NCI-H748 treated with DMSO at 0.1 percent for 48 hours (cell line): ENCODE measurements at regions not wholly inside any gene's neighbourhood (a gene's known extent, or its start where the extent isn't known, plus 50 kb on each side); places are given as distances from the start of the nearest gene placed in this dataset.
"Not testable (repeated sequence)": the region's sequence is repeated elsewhere in the genome, so short reads cannot be mapped to it uniquely, and the experiment has no call there.

Source experiments
- DNase-seq: peaks from one replicate; lab custom pipeline; 2025; lab: John Stamatoyannopoulos, UW

DNA sequence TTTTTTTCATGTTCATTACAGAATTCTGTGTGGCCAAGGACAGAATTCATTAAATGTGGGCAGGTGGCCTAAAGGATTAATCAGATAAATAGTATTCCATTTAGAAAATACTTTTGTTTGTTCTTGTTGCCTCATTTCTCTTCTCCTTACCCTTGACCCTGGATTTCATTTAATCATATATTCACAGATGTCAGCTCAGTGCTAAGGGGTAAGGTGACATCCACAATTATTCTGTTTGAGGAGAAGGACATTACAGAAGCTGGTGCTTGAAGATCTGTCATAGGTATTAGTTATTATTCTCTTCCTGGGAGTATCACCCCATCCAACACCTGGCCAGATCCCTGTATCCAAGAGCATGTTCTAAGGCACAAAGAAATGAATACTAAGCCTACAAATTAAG is 961.1 kb downstream of the XPNPEP1 start:
- no peak for DNase-seq

DNA sequence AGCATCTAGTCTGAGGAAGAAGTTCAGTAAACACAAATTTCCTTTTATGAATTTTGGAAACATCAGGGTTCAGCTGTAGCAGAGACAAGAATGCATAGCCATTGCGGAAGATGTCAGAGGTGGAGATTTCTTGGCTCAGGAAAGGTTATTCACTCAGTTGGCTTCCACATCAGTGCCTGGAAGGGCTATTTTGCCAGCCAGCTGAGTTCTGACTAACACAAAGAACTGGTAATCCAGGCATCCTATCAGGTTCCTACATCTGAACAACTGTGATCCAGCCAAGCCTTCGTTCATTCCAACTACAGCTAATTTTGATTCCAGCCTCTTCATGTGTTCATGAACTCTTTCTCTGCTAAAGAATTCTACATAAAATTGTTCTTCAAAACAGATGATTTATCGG is 965.6 kb downstream of the XPNPEP1 start:
- DNase-seq: no peak

DNA sequence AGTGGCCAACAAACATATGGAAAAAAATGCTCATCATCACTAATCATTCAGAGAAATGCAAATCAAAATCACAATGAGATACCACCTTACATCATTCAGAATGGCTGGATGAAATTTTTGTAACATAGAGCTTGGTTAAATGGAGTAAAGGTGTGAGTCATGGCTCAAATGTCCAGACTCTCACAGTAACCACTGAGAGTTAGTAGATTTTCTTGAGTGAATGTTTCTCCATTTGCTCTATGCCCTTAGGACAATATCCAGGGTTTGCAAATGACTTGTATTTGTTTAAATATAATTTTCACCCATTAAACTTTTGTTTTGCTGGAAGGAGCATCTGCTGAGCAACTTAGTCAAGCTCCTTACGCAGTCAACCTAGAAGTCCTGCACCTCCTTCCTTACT is 967.2 kb downstream of the XPNPEP1 start:
- DNase-seq: no peak

DNA sequence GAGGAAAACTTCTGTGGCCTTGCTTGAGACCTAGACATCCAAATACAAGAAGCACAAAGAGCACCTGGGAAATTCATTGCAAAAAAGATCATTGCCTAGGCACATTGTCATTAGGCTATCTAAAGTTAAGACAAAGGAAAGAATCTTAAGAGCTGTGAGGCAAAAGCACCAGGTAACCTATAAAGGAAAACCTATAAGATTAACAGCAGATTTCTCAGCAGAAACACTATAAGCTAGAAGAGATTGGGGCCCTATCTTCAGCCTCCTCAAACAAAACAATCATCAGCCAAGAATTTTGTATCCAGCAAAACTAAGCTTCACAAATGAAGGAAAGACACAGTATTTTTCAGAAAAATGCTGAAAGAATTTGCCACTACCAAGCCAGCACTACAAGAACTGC is 1003.3 kb downstream of the XPNPEP1 start:
- not testable (repeated sequence) for DNase-seq

- DNase-seq: no peak
These were observed 1010.0 kb downstream of the XPNPEP1 start for GRCh38 chr10:108913300-108913699.

- DNase-seq: no peak
These were observed 1011.3 kb downstream of the XPNPEP1 start for GRCh38 chr10:108911814-108912541.

GRCh38 chr10:108908096-108908495 is 1015.2 kb downstream of the XPNPEP1 start:
- no peak for DNase-seq

GRCh38 chr10:108905821-108906220 is 1017.5 kb downstream of the XPNPEP1 start:
- DNase-seq: no peak

- DNase-seq: no peak
These were observed 1018.1 kb downstream of the XPNPEP1 start for GRCh38 chr10:108905171-108905570.

DNA sequence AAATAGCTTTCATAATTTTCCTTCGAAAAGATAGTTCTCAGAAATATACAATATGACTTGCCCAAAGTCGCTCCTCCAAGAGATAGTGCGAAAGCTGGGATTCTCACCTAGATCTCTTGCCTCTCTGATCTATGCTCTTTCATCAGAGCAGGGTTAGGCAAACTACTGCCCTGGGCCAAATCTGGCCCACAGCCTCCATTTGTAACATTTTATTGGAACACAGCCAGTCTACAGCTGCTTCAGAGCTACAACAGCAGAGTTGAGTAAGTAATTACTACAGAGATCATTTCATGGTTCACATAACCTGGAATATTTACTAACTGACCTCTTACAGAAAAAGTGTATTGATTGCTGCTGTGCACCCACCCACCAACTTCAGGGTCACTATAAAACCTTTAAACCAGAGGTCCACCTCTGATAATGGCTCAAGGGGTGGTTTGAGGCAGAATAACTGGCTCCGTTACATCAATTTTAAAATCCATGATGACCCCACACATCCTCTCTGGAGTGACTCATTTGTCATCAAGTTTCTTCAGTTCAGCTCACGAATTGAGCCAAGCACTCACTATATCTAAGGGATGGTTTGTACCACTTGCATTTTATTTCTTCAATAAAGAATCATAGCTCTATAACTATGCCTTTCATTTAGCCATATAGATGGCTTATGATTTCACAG is 1019.0 kb downstream of the XPNPEP1 start:
- no peak for DNase-seq

- DNase-seq: no peak
These were observed 1020.6 kb downstream of the XPNPEP1 start for GRCh38 chr10:108902619-108903285.

DNA sequence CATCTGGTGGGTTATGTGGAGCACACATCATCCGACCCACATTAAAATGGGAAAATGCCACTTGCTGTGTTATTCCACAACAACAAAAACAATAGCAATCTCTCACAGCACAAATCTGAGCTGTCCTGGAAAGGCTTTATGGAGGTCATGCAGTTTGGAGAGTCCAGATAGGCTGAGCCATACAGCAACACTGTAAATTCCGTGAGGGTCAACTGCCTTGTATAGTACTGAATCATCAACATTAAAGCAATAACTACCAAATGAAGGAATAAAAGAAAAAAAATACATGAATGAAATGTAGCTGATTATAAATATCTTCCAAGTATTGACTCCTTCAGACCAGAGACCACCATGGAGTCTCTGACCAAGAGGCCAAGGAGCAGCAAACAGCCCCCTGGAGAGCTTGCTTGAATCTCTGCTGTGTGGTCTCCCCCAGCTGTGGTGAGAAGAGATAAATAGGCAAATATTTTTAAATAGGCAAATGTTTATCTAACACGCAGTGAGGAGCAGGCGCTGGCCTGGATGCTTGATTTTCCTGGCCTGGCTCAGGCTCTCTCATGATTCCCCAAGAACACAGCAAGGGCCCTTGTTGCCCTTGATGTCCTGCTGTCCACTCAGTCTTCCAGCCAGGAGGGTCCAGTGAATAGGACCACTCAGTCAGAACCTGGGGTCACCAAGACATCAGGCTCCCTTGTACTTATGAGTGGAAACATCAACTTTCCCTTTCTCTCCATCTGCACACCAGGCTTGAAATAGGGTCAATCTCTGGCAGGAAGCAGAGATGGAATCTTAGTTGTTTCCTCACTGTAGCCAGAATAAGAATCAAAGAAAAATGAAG is 1021.3 kb downstream of the XPNPEP1 start:
- no peak for DNase-seq

- no peak for DNase-seq
These were observed 1023.6 kb downstream of the XPNPEP1 start for GRCh38 chr10:108899670-108900069.

DNA sequence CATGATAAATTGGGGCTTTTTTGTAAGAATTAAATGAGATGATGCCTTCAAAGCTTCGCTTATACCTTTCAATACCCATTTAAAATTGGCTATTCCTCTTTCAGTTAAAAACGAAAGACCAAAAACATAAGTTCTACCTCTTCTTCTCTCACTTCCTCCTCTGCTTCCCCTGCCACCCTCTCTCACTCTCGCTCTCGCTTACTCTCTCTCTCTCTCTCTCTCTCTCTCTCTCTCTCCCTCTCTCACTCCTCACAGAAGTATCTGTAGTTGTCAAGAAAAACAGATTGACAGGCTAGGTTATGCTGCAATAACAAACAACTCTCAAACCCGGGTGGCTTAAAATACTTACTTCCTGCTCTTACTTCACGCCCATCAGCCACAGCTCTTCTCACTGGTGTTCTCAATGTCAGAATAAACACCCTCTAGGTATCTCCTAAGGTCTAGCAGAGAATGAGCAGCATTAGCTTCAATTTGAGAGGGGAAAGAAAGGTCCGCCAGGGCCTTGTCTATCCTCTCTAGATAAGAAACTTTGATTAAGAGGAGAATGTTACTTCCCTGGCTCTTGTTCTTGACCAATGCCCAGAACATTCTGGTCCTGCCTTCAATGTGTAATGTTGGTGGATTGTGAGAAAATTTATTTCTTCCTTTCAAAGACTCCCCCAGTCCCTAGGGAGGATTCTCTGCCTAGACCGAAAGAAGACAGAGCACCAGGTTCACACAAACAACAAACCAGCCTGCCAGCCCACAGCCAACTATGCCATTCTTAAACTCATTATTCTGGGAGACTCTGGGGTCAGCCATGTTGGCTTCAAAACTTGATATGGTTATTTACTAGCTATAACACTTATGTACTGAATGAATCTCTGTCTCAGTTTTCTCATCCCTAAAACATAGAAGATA is 1028.7 kb downstream of the XPNPEP1 start:
- DNase-seq: no peak

GRCh38 chr10:108877095-108877561 is 1046.2 kb downstream of the XPNPEP1 start:
- no peak for DNase-seq

GRCh38 chr10:108872854-108873253 is 1050.5 kb downstream of the XPNPEP1 start:
- no peak for DNase-seq

- DNase-seq: no peak
These were observed 1054.4 kb downstream of the XPNPEP1 start for GRCh38 chr10:108868881-108869280.

GRCh38 chr10:108862676-108863350 is 1060.5 kb downstream of the XPNPEP1 start:
- DNase-seq: no peak

GRCh38 chr10:108861181-108861754 is 1062.0 kb downstream of the XPNPEP1 start:
- DNase-seq: no peak

DNA sequence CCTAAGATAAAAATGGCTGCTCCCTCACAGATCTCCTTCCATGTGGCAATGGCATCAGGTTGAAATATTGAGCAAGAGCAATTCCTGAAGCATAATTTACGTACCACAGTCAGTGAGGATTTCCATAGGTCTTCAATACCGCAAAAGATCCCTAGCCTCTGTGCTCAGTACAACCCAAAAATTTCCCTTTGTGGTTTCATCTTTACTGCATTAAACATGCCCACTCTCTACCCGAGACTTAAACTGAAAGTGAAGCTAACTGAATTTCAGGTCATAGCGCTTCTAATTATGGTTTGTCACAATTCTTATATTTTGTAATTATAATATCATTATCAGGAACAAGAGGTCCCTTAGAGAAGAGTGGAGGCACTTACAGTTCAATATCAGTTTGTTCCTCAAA is 1071.1 kb downstream of the XPNPEP1 start:
- no peak for DNase-seq
